Left ventricle myocardium superior (tissue), 1 donor: ENCODE measurements at regions not wholly inside any gene's neighbourhood (a gene's known extent, or its start where the extent isn't known, plus 50 kb on each side); places are given as distances from the start of the nearest gene placed in this dataset.
"Not testable (repeated sequence)": the region's sequence is repeated elsewhere in the genome, so short reads cannot be mapped to it uniquely, and the experiment has no call there.

Source experiments
- ATAC-seq: fragments of 200-7000 bp; cut with Tn5 transposase; one replicate; pipeline ENCODE4 v1.9.1; 2020; ENCODE audit warnings: mild to moderate bottlenecking, moderate library complexity
- DNase-seq: peaks from one replicate; pipeline ENCODE4 v3.0.0-alpha.2; 2020
- intact Hi-C: fragments of 100-400 bp; cut with micrococcal nuclease; formaldehyde crosslinking; loops from one replicate; pipeline ENCODE4 v1.11.0; 2022
- donor health status: DM: no; HTN: yes; CAD: no; lungs with severe emphysema.

GRCh38 chr16:31975826-31976419, 102.3 kb downstream of the ZNF267 start:
- intact Hi-C loops: not testable (repeated sequence)

GRCh38 chr16:31978463-31978862, 104.9 kb downstream of the ZNF267 start:
- intact Hi-C loops, DNase-seq, ATAC-seq: not testable (repeated sequence)

More at GRCh38 chr16:31975826-31976419, 102.3 kb downstream of the ZNF267 start:
- DNase-seq, ATAC-seq: not testable (repeated sequence)

- DNase-seq, intact Hi-C loops, ATAC-seq: not testable (repeated sequence)
Measured at GRCh38 chr16:31981739-31982138, 108.1 kb downstream of the ZNF267 start.

GRCh38 chr16:31982986-31983385, 109.4 kb downstream of the ZNF267 start:
- DNase-seq, ATAC-seq, intact Hi-C loops: not testable (repeated sequence)

GRCh38 chr16:31983666-31984065, 110.1 kb downstream of the ZNF267 start:
- DNase-seq, intact Hi-C loops: not testable (repeated sequence)

GRCh38 chr16:31986895-31987294, 113.3 kb downstream of the ZNF267 start:
- intact Hi-C loops, DNase-seq, ATAC-seq: not testable (repeated sequence)

More at GRCh38 chr16:31983666-31984065, 110.1 kb downstream of the ZNF267 start:
- ATAC-seq: not testable (repeated sequence)

- peak; percentile 42 for DNase-seq
- peak; percentile 68 for ATAC-seq
- intact Hi-C loops: not testable (repeated sequence)
Measured at GRCh38 chr16:31988595-31989581, 115.3 kb downstream of the ZNF267 start.

GRCh38 chr16:31990261-31990660, 116.7 kb downstream of the ZNF267 start:
- DNase-seq, intact Hi-C loops, ATAC-seq: not testable (repeated sequence)

GRCh38 chr16:31990980-31991379, 117.4 kb downstream of the ZNF267 start:
- ATAC-seq, intact Hi-C loops, DNase-seq: not testable (repeated sequence)

GRCh38 chr16:31996325-31996724, 122.7 kb downstream of the ZNF267 start:
- intact Hi-C loops, ATAC-seq: not testable (repeated sequence)
- peak; percentile 39 for DNase-seq

- intact Hi-C loops, DNase-seq, ATAC-seq: not testable (repeated sequence)
Measured at GRCh38 chr16:32002496-32002895, 128.9 kb downstream of the ZNF267 start.

- DNase-seq, intact Hi-C loops, ATAC-seq: not testable (repeated sequence)
Measured at GRCh38 chr16:32003819-32004218, 130.2 kb downstream of the ZNF267 start.

GRCh38 chr16:32038783-32039496, 165.3 kb downstream of the ZNF267 start:
- intact Hi-C loops: not testable (repeated sequence)

GRCh38 chr16:32039919-32040318, 166.3 kb downstream of the ZNF267 start:
- intact Hi-C loops, DNase-seq, ATAC-seq: not testable (repeated sequence)

More at GRCh38 chr16:32038783-32039496, 165.3 kb downstream of the ZNF267 start:
- not testable (repeated sequence) for ATAC-seq, DNase-seq

- intact Hi-C loops, DNase-seq, ATAC-seq: not testable (repeated sequence)
Measured at GRCh38 chr16:32066016-32066651, 187.0 kb upstream of the TP53TG3D start.

GRCh38 chr16:32071586-32071985, 181.5 kb upstream of the TP53TG3D start:
- ATAC-seq, DNase-seq, intact Hi-C loops: not testable (repeated sequence)

- intact Hi-C loops, ATAC-seq, DNase-seq: not testable (repeated sequence)
Measured at GRCh38 chr16:32083891-32084290, 169.2 kb upstream of the TP53TG3D start.

GRCh38 chr16:32084656-32085401, 168.3 kb upstream of the TP53TG3D start:
- intact Hi-C loops, DNase-seq, ATAC-seq: not testable (repeated sequence)
